ENCODE measurements at regions not wholly inside any gene's neighbourhood (a gene's known extent, or its start where the extent isn't known, plus 50 kb on each side); places are given as distances from the start of the nearest gene placed in this dataset.

DNA sequence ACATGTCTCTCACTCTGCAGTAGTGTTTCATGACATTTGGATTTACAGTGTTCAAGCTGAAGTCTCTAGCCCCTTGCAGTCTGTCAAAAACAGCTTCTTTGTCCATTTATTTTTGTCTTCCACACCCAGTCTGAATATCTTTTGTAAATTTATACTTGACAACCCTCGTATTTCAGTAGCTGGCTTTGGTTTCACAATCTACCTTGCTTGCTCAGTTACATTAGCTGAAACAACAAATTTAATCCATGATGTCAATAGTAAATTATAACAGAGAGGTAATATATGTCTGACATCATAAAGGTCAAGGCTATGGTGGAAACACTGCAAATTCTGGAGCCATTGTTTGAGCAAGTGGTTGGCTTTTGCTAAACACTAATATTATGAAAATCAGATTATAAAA is 328.7 kb downstream of the MTX2 start:
- TF ChIP-seq, protein P1, sequence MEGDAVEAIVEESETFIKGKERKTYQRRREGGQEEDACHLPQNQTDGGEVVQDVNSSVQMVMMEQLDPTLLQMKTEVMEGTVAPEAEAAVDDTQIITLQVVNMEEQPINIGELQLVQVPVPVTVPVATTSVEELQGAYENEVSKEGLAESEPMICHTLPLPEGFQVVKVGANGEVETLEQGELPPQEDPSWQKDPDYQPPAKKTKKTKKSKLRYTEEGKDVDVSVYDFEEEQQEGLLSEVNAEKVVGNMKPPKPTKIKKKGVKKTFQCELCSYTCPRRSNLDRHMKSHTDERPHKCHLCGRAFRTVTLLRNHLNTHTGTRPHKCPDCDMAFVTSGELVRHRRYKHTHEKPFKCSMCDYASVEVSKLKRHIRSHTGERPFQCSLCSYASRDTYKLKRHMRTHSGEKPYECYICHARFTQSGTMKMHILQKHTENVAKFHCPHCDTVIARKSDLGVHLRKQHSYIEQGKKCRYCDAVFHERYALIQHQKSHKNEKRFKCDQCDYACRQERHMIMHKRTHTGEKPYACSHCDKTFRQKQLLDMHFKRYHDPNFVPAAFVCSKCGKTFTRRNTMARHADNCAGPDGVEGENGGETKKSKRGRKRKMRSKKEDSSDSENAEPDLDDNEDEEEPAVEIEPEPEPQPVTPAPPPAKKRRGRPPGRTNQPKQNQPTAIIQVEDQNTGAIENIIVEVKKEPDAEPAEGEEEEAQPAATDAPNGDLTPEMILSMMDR (IDR thresholded peaks at IDR 0.05; ENCODE audit: low read depth, low read length, missing input control), result no peak
- TF ChIP-seq YY1 (IDR thresholded peaks at IDR 0.05) (no peak), GABPA (IDR thresholded peaks at IDR 0.05 in 1 of 2, conservative IDR thresholded peaks at IDR 0.05 in 1 of 2) (no peak)
- TF ChIP-seq, protein P2, sequence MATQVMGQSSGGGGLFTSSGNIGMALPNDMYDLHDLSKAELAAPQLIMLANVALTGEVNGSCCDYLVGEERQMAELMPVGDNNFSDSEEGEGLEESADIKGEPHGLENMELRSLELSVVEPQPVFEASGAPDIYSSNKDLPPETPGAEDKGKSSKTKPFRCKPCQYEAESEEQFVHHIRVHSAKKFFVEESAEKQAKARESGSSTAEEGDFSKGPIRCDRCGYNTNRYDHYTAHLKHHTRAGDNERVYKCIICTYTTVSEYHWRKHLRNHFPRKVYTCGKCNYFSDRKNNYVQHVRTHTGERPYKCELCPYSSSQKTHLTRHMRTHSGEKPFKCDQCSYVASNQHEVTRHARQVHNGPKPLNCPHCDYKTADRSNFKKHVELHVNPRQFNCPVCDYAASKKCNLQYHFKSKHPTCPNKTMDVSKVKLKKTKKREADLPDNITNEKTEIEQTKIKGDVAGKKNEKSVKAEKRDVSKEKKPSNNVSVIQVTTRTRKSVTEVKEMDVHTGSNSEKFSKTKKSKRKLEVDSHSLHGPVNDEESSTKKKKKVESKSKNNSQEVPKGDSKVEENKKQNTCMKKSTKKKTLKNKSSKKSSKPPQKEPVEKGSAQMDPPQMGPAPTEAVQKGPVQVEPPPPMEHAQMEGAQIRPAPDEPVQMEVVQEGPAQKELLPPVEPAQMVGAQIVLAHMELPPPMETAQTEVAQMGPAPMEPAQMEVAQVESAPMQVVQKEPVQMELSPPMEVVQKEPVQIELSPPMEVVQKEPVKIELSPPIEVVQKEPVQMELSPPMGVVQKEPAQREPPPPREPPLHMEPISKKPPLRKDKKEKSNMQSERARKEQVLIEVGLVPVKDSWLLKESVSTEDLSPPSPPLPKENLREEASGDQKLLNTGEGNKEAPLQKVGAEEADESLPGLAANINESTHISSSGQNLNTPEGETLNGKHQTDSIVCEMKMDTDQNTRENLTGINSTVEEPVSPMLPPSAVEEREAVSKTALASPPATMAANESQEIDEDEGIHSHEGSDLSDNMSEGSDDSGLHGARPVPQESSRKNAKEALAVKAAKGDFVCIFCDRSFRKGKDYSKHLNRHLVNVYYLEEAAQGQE (IDR thresholded peaks at IDR 0.05), result no peak
- TF ChIP-seq, protein P3, sequence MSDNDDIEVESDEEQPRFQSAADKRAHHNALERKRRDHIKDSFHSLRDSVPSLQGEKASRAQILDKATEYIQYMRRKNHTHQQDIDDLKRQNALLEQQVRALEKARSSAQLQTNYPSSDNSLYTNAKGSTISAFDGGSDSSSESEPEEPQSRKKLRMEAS (IDR thresholded peaks at IDR 0.05), result no peak
